ENCODE measurements at regions not wholly inside any gene's neighbourhood (a gene's known extent, or its start where the extent isn't known, plus 50 kb on each side); places are given as distances from the start of the nearest gene placed in this dataset.

DNA sequence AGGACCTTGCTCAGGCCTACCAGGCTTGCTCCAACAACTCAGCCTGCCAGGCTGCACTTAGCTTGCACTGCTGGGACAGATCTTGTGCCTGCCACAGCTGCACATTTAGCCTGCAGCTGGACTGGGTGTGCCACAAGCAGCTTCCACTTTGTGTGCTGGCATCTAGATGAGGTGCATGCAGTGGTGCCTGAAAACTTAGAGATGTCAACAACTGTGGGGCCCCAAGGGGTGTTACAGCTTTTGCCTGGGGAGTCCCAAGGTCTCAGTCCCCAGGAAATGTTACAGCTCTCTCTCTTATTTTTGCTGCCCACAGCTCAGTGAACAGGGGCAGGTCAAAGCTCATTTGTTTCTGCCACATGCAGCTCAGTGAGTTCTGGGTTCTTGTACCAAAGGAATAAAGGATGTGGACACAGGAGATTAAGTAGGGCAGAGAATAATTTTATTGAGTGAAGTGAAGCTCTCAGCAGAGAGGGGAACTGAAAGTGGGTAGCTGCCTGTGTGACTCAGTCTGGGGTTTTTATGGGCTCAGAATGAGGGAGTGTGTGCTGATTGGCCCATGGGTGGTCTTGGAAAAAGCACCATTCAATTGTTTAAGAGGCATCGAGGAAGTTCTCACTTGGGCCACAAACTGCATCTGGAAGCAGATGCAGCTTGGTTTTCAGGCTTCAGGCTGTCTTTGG is 828.3 kb downstream of the TECRL start:
- TF ChIP-seq, protein P1, sequence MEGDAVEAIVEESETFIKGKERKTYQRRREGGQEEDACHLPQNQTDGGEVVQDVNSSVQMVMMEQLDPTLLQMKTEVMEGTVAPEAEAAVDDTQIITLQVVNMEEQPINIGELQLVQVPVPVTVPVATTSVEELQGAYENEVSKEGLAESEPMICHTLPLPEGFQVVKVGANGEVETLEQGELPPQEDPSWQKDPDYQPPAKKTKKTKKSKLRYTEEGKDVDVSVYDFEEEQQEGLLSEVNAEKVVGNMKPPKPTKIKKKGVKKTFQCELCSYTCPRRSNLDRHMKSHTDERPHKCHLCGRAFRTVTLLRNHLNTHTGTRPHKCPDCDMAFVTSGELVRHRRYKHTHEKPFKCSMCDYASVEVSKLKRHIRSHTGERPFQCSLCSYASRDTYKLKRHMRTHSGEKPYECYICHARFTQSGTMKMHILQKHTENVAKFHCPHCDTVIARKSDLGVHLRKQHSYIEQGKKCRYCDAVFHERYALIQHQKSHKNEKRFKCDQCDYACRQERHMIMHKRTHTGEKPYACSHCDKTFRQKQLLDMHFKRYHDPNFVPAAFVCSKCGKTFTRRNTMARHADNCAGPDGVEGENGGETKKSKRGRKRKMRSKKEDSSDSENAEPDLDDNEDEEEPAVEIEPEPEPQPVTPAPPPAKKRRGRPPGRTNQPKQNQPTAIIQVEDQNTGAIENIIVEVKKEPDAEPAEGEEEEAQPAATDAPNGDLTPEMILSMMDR (optimal IDR thresholded peaks at IDR 0.05 in 1 of 3, IDR thresholded peaks at IDR 0.05 in 1 of 3, conservative IDR thresholded peaks at IDR 0.05 in 1 of 3; ENCODE audit: extremely low read depth in 1 of 3, insufficient read depth in 2 of 3, low read length in 3 of 3): no peak
- TF ChIP-seq EZH2 (IDR thresholded peaks at IDR 0.05; ENCODE audit: low read length): no peak

Data from keratinocyte (primary cell).